DMS53 treated with DMSO at 0.1 percent for 48 hours (cell line): ENCODE measurements at regions not wholly inside any gene's neighbourhood (a gene's known extent, or its start where the extent isn't known, plus 50 kb on each side); places are given as distances from the start of the nearest gene placed in this dataset.

Source experiments
- DNase-seq: peaks from one replicate; lab custom pipeline; 2025; ENCODE audit not compliant: unreplicated experiment; lab: John Stamatoyannopoulos, UW

DNA sequence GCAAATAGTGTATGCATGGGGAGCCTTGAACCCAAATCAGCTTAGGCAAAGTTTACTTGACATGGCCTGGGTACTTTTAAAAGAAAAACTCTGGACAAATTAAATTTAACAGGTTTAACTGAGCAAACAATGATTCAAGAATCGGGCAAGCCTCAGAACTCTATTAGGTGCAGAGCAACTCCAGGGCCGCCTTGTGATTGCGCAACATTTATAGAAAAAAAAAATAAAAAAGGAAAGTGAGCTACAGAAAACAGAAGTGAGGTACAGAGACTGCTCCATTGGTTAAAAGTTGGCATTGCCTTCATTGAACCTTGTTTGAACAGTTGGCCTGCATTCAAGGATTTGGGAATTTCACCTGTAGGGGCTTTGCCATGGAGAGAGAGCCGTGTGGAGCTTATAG lies 421.0 kb upstream of the TSHZ3 start:
- DNase-seq, result no peak

DNA sequence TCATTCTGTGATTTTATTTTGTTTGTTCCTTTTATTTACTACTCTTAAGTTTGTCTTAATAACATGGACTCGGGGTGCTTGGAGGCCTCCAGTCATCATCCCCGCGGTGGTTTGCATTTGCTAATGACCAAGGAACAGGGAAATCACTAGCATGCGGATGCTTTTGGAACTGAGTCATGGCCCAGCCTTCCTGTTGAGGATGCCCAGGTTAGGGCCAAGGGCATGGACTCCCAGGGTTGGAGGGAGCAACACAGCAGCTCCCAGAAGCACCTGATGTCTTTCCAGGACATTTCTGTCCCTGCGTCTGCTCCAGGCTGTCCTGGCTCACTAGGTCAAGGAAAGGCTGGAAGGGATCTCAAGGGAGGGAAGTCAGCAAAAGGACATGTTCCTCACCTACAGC lies 423.7 kb upstream of the TSHZ3 start:
- no peak for DNase-seq

GRCh38 chr19:31781542-31781941 lies 432.3 kb upstream of the TSHZ3 start:
- no peak for DNase-seq

- DNase-seq, result no peak
Observed at GRCh38 chr19:31783592-31783991, 434.4 kb upstream of the TSHZ3 start.

DNA sequence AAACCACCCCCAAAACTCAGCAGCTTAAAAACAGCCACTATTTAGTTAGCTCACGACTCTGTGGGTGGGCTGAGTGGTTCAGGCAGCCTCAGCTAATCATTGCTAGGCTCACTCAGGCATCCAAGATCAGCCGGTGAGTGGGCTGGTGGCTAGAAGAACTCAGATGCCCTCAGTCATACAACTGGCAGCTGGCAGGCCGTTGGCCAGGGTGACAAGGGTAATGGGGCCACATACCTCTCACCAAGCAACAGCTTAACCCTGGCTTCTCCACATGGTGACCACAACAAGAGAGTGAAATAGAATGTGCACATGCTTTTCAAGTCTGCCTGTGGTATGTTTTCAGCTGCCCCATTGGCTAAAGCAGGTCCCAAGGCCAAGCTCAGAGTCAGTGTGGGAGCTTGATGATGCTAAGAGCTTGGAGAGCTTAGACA lies 435.4 kb upstream of the TSHZ3 start:
- DNase-seq, result no peak

DNA sequence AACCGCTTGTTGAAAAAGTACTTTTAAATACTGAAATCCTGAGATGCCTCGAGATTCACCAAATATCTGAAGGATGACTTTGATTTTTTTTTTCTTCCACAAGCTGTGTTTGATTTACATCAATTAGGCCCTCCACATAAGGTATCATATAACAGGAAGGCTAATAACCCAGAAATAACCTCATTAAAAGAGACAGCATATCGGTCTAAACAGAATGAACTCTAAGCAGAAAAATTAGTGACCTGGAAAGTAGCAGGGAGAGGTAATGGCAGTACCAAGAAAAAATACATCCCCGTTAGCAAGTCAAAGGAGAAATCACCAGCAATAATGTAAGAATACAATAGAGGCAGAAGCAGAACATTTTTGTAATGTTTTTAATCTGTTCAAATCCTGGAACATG lies 452.4 kb upstream of the TSHZ3 start:
- no peak for DNase-seq

- no peak for DNase-seq
Observed at GRCh38 chr19:31803835-31804446, 454.7 kb upstream of the TSHZ3 start.

DNA sequence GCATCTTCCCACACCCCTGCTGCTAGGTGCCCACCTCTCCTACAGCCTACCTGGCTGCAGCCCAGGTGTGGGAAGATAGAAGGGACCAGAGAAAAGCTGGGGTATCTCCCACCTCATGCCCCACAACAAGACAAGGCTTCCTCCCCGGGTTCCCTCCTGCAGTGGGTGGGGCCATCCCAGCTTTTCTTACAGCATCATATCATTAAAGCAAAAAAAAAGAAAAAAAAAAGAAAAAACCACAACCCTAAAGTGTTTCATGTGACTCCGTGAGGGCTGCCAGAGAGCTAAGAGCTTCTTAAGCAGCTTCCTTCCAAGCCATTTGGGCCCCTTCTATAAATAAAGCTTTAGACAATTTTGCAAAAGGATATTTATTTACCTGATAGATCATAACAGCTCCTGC lies 455.4 kb upstream of the TSHZ3 start:
- DNase-seq, result no peak

DNA sequence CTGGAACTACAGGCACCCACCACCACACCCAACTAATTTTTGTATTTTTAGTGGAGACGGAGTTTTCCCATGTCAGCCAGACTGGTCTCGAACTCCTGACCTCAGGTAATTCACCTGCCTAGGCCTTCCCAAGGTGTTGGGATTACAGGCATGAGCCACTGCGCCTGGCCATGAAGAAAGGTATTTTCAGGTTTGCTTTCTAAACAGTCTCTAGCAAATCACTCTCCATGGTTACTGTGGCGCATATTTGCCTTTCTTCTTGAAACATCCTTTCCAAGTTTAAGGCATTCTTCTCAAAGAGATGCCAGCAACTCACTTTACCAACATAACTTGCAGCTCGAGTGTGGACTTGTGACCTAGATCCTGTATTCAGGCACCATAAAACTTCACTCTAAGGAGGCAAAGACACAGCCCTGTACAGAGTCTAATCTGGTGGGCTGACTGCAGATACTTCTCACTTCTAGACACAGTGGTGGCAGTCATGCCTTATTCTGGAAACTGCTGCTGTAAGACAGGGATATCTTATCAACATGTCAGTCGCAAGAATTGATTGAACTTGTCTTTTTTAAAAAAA lies 461.4 kb upstream of the TSHZ3 start:
- no peak for DNase-seq

GRCh38 chr19:31817971-31818797 lies 468.9 kb upstream of the TSHZ3 start:
- DNase-seq, result no peak

- DNase-seq, result no peak
Observed at GRCh38 chr19:31818798-31819105, 469.5 kb upstream of the TSHZ3 start.

DNA sequence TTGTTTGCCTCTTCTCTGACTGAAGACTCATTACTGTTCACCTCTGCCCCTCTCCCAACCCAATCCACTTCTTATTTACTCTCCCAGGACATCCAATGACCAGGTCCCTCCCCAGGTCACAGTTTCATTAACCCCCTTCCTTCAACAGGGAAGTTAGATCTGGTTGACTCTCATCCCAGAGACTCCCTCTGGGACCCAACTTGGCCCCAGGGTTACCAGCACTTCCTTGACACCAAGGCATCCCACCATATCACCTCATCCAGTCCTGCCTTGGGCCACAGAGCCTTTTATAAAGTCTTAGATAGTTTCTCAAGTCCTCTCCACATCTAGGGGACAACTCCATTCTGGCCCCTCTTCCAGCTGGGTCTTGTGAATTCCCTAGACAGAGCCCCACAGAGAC lies 470.6 kb upstream of the TSHZ3 start:
- no peak for DNase-seq

DNA sequence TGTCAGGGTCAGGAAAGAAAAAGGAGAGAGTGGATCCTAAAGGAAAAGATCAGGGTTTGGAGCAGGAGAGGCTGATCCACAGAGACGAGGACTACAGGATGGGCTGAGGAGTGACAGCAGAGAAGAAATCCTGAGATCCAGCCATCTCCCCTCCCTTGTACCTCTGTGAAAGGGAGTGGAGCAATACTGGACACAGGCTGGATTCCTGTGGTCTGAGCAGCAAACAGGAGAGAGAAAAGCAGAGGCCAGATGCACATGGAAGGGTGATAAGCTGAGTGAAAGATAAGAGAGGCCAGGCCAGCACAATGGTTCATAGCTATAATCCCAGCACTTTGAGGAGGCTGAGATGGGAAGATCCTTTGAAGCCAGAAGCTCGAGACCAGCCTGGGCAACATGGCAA lies 472.1 kb upstream of the TSHZ3 start:
- DNase-seq, result no peak

DNA sequence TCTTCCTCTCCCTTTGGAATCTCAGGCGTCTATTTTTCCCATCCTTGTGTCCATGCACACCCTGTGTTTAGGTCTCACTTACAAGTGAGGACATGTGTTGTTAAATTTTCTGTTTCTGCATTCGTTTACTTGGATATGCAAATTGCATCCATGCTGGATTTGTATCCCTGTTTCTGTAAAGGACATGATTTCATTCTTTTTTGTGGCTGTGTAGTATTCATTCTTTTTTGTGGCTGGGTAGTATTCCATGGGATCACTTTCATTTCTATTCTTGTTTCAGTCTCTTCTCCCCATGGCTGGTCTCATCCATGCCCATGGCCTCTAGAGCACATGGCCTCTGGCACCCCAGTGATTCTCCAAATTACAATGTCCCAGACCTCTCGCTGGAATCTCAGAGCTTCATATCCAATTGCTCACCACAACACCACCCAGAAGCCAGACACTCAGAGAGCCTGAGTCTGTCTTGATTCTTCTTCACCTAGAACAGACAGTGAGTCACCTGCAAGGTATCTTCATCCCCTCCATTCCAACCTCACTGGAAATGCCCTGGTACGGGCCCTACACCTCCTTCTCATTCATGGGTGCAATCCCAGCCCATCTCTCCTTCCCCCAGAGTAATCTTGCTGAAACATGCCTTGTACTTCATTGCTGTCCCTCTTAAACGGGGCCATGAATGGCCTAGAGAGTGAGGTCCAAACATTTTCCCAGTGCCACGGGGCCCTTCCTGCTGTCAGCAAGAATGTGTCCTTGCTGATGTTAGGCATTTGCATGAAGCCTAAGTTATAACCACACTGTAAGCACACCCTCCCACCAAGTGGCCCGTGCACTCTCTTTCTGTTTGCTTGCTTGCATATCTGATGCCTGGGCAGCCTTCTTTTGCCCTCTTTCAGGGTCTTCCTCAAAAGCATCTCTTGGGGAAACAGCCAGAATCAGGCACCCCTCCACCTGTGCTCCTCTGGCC lies 476.2 kb upstream of the TSHZ3 start:
- DNase-seq, result no peak

GRCh38 chr19:31826325-31826724 lies 477.1 kb upstream of the TSHZ3 start:
- DNase-seq, result no peak

GRCh38 chr19:31831421-31832175 lies 482.4 kb upstream of the TSHZ3 start:
- no peak for DNase-seq

GRCh38 chr19:31832176-31832548 lies 482.9 kb upstream of the TSHZ3 start:
- no peak for DNase-seq

DNA sequence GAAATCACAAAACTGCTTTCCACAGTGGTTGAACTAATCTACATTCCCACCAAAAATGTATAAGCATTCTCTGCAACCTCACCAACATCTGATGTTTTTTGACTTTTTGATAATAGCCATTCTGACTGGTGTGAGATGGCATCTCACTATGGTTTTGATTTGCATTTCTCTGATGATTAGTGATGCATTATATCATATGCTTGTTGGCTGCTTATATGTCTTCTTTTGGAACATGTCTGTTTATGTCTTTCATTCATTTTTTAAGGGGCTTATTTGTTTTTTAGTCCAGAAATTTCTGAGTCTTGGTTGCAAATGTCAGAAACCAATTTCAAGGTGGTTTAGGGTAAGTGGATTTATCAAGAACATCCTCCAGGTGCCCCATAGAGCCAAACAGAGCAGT lies 484.8 kb upstream of the TSHZ3 start:
- DNase-seq, result no peak

DNA sequence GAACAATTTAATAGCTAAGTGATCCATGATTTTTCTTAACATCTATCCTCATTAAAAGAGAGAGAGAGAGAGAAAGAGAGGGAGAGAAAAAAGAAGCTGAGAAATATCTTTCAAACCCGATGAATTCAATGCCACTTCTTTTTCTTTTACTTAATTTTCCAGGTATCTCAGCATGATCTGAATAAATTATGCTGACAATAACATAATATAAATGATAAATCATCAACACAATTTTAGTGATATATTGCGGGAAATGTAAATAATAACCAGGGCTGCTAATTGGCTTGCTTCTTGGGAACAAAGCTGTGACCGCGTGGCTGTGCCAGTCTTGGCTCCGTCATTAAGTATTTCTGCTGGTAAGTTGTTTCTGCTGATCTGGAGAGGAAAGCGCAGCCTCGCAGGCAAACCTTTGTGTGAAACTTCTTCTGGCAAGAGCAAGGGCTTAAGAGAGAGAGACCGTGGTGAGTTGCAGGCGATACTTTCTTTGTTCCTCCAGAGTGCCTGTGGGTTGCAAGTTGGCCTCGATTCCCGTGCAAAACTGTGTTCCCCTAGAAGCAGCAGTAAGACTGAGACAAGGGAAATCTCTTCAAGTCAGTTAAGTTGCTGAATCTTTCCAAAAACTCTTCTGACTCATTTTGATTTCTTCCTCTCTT lies 489.1 kb upstream of the TSHZ3 start:
- DNase-seq, result no peak

DNA sequence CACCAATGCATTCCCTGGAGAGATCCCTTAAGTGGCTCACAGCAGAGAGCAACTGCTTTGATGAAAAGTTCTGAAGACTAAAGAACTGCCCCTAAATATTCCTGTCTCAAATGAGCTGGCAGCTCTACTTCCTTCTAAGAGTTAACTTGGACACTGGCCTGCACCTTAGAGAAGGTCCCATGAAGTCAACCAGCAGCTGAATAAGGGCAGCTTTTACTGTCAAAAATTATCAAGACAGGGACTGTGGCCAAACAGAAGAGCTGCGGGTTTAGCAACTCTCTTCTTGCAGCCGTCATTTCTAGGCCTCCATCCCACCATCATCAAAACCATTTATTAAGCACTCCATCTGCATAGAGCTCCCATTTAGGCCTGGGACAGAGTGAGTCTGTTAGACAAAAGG lies 491.1 kb upstream of the TSHZ3 start:
- DNase-seq, result no peak
